AG09309 (cell line): ENCODE measurements at regions not wholly inside any gene's neighbourhood (a gene's known extent, or its start where the extent isn't known, plus 50 kb on each side); places are given as distances from the start of the nearest gene placed in this dataset.

Experiments
- DNase-seq: peaks from one replicate; pipeline ENCODE4 v3.0.0-alpha.2; 2010; ENCODE audit warnings: low read depth
- H3K4me3 ChIP-seq: 2 replicates; pipeline ENCODE4 v1.5.1; 2011; ENCODE audit warnings: mild to moderate bottlenecking, low read depth, low read length, moderate library complexity; ENCODE audit not compliant: control insufficient read depth
- TF ChIP-seq, protein P1 (sequence below): IDR thresholded peaks from 2 replicates; pipeline ENCODE4 v1.5.1; 2011; ENCODE audit warnings: mild to moderate bottlenecking, low read depth, low read length, inconsistent platforms; ENCODE audit not compliant: insufficient read depth, control insufficient read depth; ENCODE audit errors: missing control alignments

DNA sequence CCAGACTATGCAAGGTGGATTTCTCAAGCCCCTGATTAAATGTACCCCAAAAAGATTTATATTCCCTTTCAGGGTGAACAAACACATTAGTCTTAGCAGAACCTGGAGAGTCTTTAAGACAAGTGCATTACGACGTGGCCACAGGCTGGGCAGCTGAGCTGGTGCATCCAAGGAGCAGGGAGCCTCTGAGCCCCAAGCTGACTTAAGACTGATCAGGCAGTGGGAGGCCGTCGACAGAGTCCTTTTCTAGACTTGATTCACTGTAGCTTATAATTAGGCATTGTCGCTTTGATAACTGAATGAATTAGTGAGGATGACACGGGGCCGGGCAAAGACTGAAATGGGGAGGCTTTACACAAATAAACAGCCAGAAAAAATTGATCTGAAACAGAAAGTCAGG is 353.2 kb downstream of the GPAM start:
- TF ChIP-seq, protein P1, sequence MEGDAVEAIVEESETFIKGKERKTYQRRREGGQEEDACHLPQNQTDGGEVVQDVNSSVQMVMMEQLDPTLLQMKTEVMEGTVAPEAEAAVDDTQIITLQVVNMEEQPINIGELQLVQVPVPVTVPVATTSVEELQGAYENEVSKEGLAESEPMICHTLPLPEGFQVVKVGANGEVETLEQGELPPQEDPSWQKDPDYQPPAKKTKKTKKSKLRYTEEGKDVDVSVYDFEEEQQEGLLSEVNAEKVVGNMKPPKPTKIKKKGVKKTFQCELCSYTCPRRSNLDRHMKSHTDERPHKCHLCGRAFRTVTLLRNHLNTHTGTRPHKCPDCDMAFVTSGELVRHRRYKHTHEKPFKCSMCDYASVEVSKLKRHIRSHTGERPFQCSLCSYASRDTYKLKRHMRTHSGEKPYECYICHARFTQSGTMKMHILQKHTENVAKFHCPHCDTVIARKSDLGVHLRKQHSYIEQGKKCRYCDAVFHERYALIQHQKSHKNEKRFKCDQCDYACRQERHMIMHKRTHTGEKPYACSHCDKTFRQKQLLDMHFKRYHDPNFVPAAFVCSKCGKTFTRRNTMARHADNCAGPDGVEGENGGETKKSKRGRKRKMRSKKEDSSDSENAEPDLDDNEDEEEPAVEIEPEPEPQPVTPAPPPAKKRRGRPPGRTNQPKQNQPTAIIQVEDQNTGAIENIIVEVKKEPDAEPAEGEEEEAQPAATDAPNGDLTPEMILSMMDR, result no peak
- no peak for DNase-seq
- no peak overlapping the region for H3K4me3 ChIP-seq

DNA sequence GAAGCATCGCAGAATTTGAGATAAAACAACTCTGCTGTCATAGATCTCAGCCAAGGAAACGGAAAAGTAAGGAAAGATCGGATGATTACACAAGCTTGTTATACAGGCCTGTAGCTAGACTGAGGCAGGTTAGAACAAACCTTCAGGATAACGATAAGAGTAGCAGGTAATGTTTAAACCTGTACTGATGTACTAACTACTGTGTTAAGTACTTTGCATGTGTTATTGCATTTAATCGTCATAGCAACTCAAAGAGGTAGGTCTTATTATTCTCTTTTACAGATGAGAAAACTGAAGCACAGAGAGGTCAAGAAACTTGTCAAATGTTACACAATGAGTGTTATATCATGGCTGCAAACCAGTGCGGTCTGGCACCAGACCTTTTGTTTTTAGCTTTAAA is 352.5 kb downstream of the GPAM start:
- no peak for DNase-seq
- TF ChIP-seq, protein P1, result no peak
- no peak overlapping the region for H3K4me3 ChIP-seq

DNA sequence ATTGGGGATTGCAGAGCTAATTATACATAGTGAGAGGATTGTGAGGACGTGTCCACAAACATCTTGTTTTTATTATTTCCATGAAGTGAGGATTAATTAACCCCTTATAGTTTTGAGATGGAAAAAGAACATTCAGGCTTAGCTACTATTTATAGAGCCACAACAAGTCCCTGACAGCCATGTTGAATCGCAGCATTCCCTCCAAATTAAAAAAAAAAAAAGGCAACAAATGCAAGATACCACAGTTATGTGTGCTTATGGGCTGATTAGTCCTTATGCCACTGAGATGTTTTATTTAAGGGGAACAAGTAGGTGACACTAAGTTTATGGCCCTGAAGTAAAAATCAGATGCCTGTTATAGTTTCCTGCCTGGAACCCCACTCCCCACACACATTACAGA is 350.3 kb downstream of the GPAM start:
- TF ChIP-seq, protein P1, result no peak
- no peak for DNase-seq

DNA sequence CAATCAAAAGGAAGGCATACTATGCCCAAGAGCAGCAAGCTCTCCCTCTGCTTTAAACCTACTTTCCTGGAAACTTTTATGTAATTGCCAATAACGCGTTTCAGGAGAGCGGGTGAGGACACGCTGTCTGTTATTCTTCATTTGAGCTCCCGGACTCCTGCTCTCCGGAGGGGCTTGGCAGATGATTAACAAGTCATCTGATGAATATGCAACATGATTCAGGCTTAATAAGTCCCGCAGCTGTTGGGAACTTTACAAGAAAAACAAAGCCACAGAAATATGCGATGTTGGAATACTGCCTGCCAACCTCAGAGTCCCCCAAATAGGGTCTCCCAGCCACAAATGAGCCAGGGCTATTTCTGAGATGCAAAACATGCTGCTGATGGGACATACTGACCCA is 348.0 kb downstream of the GPAM start:
- H3K4me3 ChIP-seq, result no peak overlapping the region
- TF ChIP-seq, protein P1, result no peak
- DNase-seq, result no peak

More for the DNA sequence above, 350.3 kb downstream of the GPAM start:
- no peak overlapping the region for H3K4me3 ChIP-seq

DNA sequence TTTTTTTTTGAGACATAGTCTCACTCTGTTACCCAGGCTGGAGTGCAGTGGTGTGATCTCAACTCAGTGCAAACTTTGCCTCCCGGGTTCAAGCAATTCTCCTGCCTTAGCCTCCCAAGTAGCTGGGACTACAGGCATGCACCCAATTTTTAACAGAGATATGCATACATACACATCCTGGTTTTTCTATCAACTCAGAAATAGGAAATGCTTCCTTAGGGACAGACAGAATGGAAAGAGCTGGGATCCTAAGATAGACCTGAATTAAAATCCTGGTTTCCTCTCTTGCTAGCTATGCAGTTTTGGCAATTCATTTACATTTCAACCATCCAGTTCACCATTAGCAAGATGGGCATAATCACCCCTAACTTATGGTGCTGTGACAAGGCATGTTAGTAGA is 347.5 kb downstream of the GPAM start:
- TF ChIP-seq, protein P1, result no peak
- no peak for DNase-seq
- H3K4me3 ChIP-seq, result no peak overlapping the region

DNA sequence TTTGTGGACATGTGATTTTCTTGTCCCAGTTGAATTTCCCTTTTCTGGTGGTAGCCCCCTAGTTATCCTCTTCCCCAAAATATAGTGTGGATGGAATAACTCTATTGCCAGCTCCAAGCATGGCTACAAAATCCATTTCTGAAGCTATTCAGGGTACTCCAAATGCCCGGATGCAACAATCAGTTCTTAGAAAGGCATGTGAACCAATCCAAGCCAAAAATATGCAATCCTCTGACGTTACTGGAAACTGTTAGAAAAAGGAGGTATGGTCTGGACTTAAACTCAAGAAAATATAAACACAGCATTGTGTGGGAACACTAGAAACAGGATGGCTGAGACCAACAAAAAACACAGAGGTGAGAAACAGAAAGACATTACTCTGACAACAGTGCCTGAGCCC is 347.0 kb downstream of the GPAM start:
- TF ChIP-seq, protein P1, result no peak
- H3K4me3 ChIP-seq, result no peak overlapping the region
- DNase-seq, result no peak

DNA sequence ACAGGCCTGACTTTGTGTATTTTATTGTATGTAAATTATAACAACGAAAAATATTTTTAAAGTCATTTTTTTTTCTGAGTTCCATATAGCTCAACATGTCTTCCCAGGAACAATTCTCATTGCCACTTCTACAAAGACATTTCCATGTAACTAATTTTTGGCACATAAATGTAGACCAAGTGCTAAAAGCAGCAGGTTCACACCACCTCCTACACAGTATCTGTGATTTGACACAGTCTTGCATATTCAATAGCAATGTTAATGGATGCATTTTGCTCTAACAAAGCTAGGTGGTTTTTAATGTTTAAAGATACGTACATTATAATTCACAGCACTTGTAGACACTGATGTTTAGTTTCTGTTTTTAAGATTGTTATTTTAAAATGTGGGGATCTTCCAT is 346.5 kb downstream of the GPAM start:
- no peak overlapping the region for H3K4me3 ChIP-seq
- TF ChIP-seq, protein P1, result no peak
- no peak for DNase-seq
